ENCODE measurements at regions not wholly inside any gene's neighbourhood (a gene's known extent, or its start where the extent isn't known, plus 50 kb on each side); places are given as distances from the start of the nearest gene placed in this dataset.

GRCh38 chr5:4832471-4832870 lies 307.7 kb upstream of the ADAMTS16 start:
- no peak for TF ChIP-seq SIN3A (IDR thresholded peaks at IDR 0.05; ENCODE audit: borderline replicate concordance, insufficient read depth, low read length)
- TF ChIP-seq, protein P1, sequence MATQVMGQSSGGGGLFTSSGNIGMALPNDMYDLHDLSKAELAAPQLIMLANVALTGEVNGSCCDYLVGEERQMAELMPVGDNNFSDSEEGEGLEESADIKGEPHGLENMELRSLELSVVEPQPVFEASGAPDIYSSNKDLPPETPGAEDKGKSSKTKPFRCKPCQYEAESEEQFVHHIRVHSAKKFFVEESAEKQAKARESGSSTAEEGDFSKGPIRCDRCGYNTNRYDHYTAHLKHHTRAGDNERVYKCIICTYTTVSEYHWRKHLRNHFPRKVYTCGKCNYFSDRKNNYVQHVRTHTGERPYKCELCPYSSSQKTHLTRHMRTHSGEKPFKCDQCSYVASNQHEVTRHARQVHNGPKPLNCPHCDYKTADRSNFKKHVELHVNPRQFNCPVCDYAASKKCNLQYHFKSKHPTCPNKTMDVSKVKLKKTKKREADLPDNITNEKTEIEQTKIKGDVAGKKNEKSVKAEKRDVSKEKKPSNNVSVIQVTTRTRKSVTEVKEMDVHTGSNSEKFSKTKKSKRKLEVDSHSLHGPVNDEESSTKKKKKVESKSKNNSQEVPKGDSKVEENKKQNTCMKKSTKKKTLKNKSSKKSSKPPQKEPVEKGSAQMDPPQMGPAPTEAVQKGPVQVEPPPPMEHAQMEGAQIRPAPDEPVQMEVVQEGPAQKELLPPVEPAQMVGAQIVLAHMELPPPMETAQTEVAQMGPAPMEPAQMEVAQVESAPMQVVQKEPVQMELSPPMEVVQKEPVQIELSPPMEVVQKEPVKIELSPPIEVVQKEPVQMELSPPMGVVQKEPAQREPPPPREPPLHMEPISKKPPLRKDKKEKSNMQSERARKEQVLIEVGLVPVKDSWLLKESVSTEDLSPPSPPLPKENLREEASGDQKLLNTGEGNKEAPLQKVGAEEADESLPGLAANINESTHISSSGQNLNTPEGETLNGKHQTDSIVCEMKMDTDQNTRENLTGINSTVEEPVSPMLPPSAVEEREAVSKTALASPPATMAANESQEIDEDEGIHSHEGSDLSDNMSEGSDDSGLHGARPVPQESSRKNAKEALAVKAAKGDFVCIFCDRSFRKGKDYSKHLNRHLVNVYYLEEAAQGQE (IDR thresholded peaks at IDR 0.05; ENCODE audit: insufficient read depth in 1 of 2, low read depth in 2 of 2, low read length in 2 of 2) = no peak
- no peak for TF ChIP-seq FOXP2 (optimal IDR thresholded peaks at IDR 0.05; ENCODE audit: borderline replicate concordance, extremely low read depth, extremely low read length, insufficient read depth)
- no peak for TF ChIP-seq TAF1 (IDR thresholded peaks at IDR 0.05; ENCODE audit: borderline replicate concordance, insufficient read depth, low read length)
- no peak for TF ChIP-seq POLR2AphosphoS5 (IDR thresholded peaks at IDR 0.05; ENCODE audit: low read depth, low read length)

- TF ChIP-seq, protein P1 (IDR thresholded peaks at IDR 0.05; ENCODE audit: insufficient read depth in 1 of 2, low read depth in 2 of 2, low read length in 2 of 2) = no peak
- TF ChIP-seq TAF1 (IDR thresholded peaks at IDR 0.05; ENCODE audit: borderline replicate concordance, insufficient read depth, low read length) = no peak
- no peak for TF ChIP-seq POLR2AphosphoS5 (IDR thresholded peaks at IDR 0.05; ENCODE audit: low read depth, low read length)
- TF ChIP-seq FOXP2 (optimal IDR thresholded peaks at IDR 0.05; ENCODE audit: borderline replicate concordance, extremely low read depth, extremely low read length, insufficient read depth) = no peak
- TF ChIP-seq SIN3A (IDR thresholded peaks at IDR 0.05; ENCODE audit: borderline replicate concordance, insufficient read depth, low read length) = no peak
Observed at GRCh38 chr5:4833104-4833738, 306.9 kb upstream of the ADAMTS16 start.

DNA sequence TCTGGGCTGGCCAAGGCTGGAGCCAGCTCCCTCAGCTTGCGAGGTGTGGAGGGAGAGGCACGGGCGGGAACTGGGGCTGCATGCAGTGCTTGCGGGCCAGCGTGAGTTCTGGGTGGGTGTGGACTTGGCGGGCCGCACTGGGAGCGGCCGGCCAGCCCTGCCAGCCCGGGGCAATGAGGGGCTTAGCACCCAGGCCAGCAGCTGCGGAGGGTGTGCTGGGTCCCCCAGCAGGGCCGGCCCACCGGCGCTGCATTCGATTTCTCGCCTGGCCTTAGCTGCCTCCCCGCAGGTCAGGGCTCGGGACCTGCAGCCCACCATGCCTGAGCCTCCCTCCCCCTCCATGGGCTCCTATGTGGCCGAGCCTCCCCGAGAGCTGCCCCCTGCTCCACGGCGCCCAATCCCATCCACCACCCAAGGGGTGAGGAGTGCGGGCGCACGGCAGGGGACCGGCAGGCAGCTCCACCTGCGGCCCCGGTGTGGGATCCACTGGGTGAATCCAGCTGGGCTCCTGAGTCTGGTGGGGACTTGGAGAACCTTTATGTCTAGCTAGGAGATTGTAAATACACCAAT lies 302.6 kb upstream of the ADAMTS16 start:
- TF ChIP-seq POLR2AphosphoS5 (IDR thresholded peaks at IDR 0.05; ENCODE audit: low read depth, low read length) = no peak

DNA sequence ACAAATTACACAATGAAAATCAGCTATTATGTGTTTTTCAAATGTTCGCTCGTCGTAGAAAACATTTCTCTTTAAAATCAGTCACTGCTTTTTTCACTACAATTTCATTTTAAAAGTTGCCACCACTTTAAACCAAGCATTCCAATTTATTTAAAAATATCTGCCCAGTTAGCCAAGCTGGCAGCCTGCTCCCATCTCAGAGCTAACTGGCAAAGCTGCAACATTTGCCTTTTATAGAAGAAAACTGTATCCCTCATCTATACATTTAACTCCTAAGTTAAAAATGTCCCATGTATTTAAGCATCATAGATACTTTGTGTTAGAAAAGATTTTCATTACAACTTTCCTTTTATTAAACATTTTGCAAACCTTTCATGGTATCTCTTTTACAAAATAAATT lies 294.9 kb upstream of the ADAMTS16 start:
- no peak for TF ChIP-seq POLR2AphosphoS5 (IDR thresholded peaks at IDR 0.05; ENCODE audit: low read depth, low read length)
- no peak for TF ChIP-seq TAF1 (IDR thresholded peaks at IDR 0.05; ENCODE audit: borderline replicate concordance, insufficient read depth, low read length)
- TF ChIP-seq SIN3A (IDR thresholded peaks at IDR 0.05; ENCODE audit: borderline replicate concordance, insufficient read depth, low read length) = no peak
- TF ChIP-seq, protein P1 (IDR thresholded peaks at IDR 0.05; ENCODE audit: insufficient read depth in 1 of 2, low read depth in 2 of 2, low read length in 2 of 2) = no peak
- no peak for TF ChIP-seq FOXP2 (optimal IDR thresholded peaks at IDR 0.05; ENCODE audit: borderline replicate concordance, extremely low read depth, extremely low read length, insufficient read depth)

DNA sequence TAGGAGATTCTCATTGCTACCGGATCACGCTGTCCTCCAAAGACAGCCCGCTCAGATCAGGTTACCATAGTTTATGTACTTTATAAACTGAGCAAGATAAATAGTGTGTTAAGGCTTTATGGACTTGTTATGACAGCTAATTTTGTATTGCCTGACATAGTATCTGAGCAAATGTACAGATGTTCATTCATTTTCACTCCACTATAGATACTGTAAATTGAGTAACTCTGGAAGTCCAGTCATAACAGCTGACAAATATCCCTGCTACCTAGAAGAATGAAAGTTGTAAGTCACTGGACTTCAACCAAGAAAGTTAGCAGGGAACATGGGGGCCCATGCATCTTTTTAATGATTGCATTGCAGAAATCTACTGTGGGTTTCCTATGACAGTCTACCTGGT lies 292.4 kb upstream of the ADAMTS16 start:
- no peak for TF ChIP-seq POLR2AphosphoS5 (IDR thresholded peaks at IDR 0.05; ENCODE audit: low read depth, low read length)
- TF ChIP-seq TAF1 (IDR thresholded peaks at IDR 0.05; ENCODE audit: borderline replicate concordance, insufficient read depth, low read length) = no peak
- TF ChIP-seq, protein P1 (IDR thresholded peaks at IDR 0.05; ENCODE audit: insufficient read depth in 1 of 2, low read depth in 2 of 2, low read length in 2 of 2) = no peak
- TF ChIP-seq FOXP2 (optimal IDR thresholded peaks at IDR 0.05; ENCODE audit: borderline replicate concordance, extremely low read depth, extremely low read length, insufficient read depth) = no peak
- no peak for TF ChIP-seq SIN3A (IDR thresholded peaks at IDR 0.05; ENCODE audit: borderline replicate concordance, insufficient read depth, low read length)

All from PFSK-1 (cell line).